ENCODE measurements at regions not wholly inside any gene's neighbourhood (a gene's known extent, or its start where the extent isn't known, plus 50 kb on each side); places are given as distances from the start of the nearest gene placed in this dataset.

DNA sequence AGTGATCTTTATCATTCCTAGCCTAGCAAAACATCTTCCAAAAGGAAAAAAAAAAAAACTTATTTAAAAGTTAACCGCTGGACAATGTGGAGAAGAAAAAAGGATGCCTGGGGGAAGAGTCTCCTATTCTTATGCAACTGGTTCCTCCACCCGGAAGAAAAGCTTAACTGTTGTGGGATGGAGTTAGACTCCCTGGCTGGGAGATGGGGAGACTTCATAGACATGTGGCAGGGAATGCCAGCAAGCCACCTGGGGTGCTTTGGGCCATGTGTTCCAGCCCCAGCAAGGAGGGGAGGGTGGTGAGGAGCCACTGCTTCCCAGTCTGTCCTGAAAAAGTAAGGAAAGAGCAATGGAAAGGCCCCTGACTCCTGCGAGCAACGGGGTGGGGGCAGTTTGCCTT, 119.4 kb upstream of the SPIN4 start:
- intact Hi-C loops (cut with DNase I): no loop called here
- Histone ChIP-seq H3K36me3 (no peaks in the 10 kb centered on the region), H3K27me3 (no peaks in the 10 kb centered on the region), H3K9me3 (no peaks in the 10 kb centered on the region), H3K4me1 (no peaks in the 10 kb centered on the region), H3K4me3 (replicated peaks in 1 of 3) (no peak overlapping the region), H3K27ac (no peak overlapping the region)
- no peak for DNase-seq
- TF ChIP-seq CTCF (IDR thresholded peaks at IDR 0.05) (no peak), POLR2A (IDR thresholded peaks at IDR 0.05) (no peak)
- 94 to 95% methylated on average over 4 of the region's 4 CpGs for WGBS, 2 donors

DNA sequence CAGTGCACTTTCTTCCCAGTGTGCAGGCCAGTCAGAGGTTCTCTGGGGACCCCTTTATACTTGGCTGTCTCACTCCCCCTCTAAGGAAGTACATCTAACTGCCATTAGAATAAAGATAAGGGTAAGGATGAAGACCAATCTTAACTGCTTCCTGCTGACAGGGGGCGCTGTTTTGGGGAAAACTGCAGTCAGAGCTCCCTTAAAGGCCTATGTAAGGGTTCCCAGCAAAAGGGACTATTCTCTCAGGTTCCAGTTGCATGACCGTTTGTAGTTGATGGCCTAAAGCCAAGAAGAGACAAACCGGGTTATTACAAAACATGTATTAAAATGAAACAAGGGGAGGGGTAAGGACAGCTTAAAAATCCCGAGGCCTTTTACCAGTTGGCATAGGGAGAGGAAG, 115.6 kb upstream of the SPIN4 start:
- intact Hi-C loops (cut with DNase I): no loop called here
- no peak overlapping the region for H3K27ac ChIP-seq
- WGBS, 2 donors: 74 to 75% methylated on average over 4 of the region's 4 CpGs

GRCh38 chrX:63458981-63459380, 107.8 kb upstream of the SPIN4 start:
- TF ChIP-seq CTCF (IDR thresholded peaks at IDR 0.05) (no peak), POLR2A (IDR thresholded peaks at IDR 0.05) (no peak)
- DNase-seq: no peak
- no peaks in the 10 kb centered on the region for H3K4me1 ChIP-seq
- no peaks in the 10 kb centered on the region for H3K9me3 ChIP-seq
- WGBS, 2 donors: 52 to 83% methylated on average over 1 of the region's 1 CpG
- no peaks in the 10 kb centered on the region for H3K27me3 ChIP-seq
- H3K36me3 ChIP-seq: no peaks in the 10 kb centered on the region
- intact Hi-C loops (cut with DNase I): no loop called here
- no peak overlapping the region for H3K27ac ChIP-seq
- H3K4me3 ChIP-seq (replicated peaks in 1 of 3): no peak overlapping the region

More for the DNA sequence above, 115.6 kb upstream of the SPIN4 start:
- no peaks in the 10 kb centered on the region for H3K9me3 ChIP-seq
- H3K4me3 ChIP-seq (replicated peaks in 1 of 3): no peak overlapping the region
- TF ChIP-seq CTCF (IDR thresholded peaks at IDR 0.05) (no peak), POLR2A (IDR thresholded peaks at IDR 0.05) (no peak)
- no peak for DNase-seq
- H3K4me1 ChIP-seq: no peaks in the 10 kb centered on the region
- H3K36me3 ChIP-seq: no peaks in the 10 kb centered on the region
- no peaks in the 10 kb centered on the region for H3K27me3 ChIP-seq

DNA sequence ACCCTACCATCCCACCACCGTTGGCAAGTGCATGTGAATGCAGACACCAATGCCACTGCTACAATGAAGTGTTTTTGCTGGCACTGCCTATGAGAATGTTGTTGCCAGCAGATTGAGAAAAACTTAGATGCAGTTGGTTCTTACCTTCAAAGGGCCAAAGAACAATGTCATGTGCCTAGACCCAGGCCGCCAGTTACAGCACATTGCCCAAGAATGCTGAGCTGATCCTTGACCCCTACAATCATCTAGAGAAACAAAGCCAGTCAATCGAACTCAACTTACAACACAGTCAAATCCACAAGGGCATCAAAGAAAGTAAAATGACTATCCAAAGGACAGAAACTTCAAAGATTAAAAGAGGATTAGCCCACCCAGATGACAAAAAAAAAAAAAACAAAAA, 102.4 kb upstream of the SPIN4 start:
- H3K9me3 ChIP-seq: no peaks in the 10 kb centered on the region
- H3K27me3 ChIP-seq: no peaks in the 10 kb centered on the region
- no peak overlapping the region for H3K4me3 ChIP-seq (replicated peaks in 1 of 3)
- WGBS, 2 donors: 97 to 100% methylated on average over 2 to 3 of the region's 3 CpGs
- H3K4me1 ChIP-seq: no peaks in the 10 kb centered on the region
- H3K36me3 ChIP-seq: no peaks in the 10 kb centered on the region
- H3K27ac ChIP-seq: no peak overlapping the region
- intact Hi-C loops (cut with DNase I): no loop called here
- TF ChIP-seq POLR2A (IDR thresholded peaks at IDR 0.05): no peak
- TF ChIP-seq CTCF (IDR thresholded peaks at IDR 0.05): no peak
- DNase-seq: no peak

- 83 to 100% methylated on average over 2 of the region's 2 CpGs for WGBS, 2 donors
- H3K27me3 ChIP-seq: no peaks in the 10 kb centered on the region
- H3K4me3 ChIP-seq (replicated peaks in 1 of 3): no peak overlapping the region
- DNase-seq: no peak
- no peaks in the 10 kb centered on the region for H3K9me3 ChIP-seq
- no peaks in the 10 kb centered on the region for H3K4me1 ChIP-seq
- intact Hi-C loops (cut with DNase I): no loop called here
- H3K36me3 ChIP-seq: no peaks in the 10 kb centered on the region
- H3K27ac ChIP-seq: no peak overlapping the region
- TF ChIP-seq CTCF (IDR thresholded peaks at IDR 0.05) (no peak), POLR2A (IDR thresholded peaks at IDR 0.05) (no peak)
These were observed 90.6 kb upstream of the SPIN4 start for GRCh38 chrX:63441717-63442116.

All from thyroid gland (tissue), 4 donors.